Left lobe of liver (tissue), 2 donors: ENCODE measurements at regions not wholly inside any gene's neighbourhood (a gene's known extent, or its start where the extent isn't known, plus 50 kb on each side); places are given as distances from the start of the nearest gene placed in this dataset.
"Not testable (repeated sequence)": the region's sequence is repeated elsewhere in the genome, so short reads cannot be mapped to it uniquely, and the experiment has no call there.

Experiments used
- ATAC-seq: fragments of 200-7000 bp; cut with Tn5 transposase; one replicate; pipeline ENCODE4 v1.9.1; 2020; ENCODE audit warnings: mild to moderate bottlenecking, moderate library complexity
- DNase-seq: peaks from one replicate; pipeline ENCODE4 v3.0.0-alpha.2; 2020; ENCODE audit warnings: low spot score
- donor health status: DM: no; HTN: no; CAD: no; lungs with moderate emphysema.
- donor health status: DM: no; HTN: yes; CAD: no.

DNA sequence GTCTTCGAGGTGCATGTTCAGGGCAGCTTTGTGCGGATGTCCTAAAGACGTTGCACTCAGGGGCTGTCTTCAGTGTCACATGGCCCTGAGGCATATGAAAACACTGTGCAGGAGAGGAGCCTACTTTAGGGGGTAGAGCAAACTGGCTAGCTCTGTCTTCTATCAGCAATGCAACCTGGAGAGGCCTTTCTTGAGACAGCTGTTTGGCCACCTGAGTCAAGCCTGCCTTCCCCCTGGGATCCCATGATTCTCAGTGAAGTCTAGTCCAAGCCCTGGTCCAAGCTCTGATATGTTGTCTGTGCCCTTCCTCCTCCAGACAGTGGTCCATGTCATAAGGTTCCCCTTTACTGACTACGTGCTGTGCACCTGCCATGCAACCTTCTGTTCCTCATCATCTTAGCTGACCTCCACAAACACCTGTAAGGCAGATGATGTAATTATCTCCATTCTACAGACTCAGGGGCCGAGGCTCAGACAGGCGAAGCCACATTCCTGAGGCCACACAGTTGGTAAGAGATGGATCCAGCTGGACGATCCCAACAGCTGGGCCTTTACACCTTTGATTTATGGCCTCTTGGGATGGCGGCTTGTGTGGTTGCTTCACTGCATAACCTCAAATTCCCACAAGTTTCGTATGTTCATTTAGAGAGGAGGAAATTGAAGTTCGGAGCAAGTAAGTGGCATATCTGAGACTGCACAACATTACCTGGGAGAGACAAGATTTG lies 109.9 kb downstream of the COPS8 start:
- no peak for DNase-seq
- ATAC-seq, result no peak

DNA sequence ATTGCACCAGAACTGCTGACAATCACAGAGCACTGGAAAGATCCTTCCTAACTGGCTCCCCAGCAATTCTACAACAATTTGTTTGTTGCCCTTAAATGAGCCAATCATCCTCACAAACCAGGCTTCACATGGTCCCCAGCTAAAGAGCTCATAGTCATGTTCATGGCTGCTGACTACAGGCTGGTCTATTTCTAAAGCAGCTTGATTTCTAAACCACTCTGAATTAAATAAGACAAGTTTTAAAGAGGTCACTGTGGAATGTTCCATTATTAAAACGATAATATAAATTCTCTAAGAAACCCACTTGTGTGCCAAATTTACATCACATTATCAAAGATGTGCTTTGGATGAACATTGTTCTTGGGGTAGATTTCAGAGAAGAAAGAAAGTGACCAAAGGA lies 110.7 kb downstream of the COPS8 start:
- ATAC-seq (no peak), DNase-seq (no peak)

DNA sequence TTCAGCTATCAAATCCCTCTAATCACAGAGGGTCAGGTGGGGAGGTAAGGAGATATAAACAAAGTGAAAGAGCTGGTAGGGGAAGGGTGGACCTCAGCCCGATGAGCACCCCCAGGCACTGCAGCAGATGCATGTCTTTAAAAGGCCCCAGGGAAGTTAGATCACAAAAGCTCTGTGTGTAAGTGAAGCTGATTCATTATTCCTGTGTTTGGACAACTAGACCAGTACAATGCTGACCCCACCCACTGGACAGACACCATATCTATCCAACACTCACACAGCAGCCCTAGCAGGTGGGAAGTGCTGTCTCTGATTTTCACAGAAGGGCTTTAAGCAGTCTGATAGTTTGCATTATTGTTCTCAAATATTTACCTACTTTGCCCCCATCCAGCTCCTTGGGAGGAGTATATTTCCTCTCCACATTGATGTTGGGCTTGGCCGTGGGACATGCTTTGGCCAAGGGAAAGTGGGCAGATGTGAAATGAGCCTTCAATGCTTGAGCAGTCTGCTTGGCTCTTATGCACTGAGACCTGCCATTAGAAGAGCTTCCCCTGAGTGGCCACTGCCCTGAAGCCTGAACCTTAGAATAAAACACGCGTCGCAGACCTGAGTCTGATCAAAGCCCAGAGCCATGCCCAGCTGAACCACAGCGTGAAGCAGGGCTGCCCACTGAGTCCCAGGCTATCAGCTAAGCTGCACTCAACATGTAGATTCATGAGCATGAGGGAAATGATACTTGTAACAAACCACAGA lies 111.4 kb downstream of the COPS8 start:
- DNase-seq (no peak), ATAC-seq (no peak)

DNA sequence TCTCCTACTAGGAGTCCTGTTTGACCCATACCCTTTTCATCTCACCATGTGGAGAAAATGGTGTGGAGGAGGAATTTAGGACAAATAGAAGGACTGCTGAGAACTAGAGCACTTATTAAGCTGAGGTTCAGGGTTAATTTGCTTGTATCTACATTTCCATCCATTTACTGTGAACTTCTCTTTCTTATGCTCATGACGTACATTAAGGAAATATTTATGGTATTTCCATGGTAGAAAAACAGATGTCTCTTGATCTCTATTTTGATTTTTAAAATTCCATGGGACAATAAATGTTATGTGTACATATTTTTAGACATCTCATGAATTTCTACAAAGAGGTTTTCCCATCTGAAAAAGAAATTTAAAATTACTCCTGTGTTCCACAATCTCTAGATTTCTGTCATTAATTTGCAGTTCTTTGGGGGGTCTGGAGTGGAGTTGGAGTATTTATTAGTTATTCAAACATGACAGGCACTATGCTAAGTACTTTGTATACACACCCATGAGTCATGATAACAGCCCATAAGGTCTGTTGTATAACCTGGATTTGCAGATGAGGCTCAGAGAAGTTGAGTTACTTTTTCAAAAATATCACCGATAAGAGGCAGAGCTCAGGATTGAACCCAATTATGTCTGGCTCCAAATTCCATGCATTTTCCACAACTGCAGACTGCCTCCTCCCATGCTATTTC lies 112.6 kb downstream of the COPS8 start:
- ATAC-seq (no peak), DNase-seq (no peak)

DNA sequence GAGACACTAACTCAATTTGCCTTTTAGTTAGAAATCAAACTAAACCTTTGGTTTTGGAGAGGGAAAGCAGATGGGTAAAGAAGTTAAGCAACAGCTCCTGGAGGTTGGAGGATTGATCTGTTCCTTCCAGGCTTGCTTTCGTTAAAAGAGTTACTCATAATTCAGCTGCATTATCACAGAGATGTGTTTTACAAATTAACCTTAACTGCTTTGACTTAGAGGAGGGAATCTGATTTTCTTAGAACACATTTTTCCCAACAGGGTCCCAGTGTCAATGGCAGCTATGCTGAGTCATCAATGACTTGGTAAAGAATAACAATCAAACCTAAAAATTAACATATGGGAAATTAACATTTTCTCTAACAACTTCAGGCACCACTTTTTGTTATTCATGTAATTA lies 113.4 kb downstream of the COPS8 start:
- ATAC-seq (no peak), DNase-seq (no peak)

DNA sequence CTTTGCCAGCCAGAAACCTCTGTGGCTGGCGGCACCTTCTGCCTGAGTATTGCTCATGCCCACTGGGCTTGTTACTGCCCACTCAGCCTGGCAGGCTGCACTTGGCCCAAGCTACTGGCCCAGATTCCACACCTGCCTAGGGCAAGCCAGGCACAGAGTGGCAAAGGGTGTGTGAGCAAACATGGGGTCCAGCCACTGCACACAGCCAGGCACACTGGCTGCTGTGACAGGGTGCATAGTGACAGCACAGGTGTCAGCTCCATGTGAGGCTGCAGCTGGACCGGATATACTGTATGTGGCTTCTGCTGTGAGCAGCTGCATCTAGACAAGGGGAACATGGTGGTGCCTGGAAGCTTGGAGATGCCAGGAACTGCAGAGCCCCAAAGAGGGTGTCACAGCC lies 113.9 kb downstream of the COPS8 start:
- no peak for ATAC-seq
- DNase-seq, result no peak

DNA sequence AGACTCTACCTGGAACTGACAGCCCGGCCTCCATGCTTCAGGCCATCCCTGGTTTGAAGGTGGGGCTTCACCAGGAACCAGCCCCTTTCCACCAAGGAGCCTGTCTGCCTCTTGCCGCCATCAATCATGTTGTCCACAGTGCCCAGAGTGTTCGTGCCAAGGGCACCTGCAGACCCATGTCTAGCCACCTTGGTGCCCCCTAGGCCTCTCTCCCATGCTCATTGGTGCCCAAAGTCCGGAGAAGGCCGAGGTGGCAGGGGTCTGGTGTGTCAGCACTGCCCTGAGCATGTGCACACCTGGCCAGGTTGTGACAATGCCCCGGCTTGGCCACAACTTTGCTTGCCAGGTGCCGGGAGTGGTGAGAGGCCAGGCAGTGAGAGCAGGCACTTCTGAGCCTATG lies 114.8 kb downstream of the COPS8 start:
- ATAC-seq, result no peak
- DNase-seq, result no peak

DNA sequence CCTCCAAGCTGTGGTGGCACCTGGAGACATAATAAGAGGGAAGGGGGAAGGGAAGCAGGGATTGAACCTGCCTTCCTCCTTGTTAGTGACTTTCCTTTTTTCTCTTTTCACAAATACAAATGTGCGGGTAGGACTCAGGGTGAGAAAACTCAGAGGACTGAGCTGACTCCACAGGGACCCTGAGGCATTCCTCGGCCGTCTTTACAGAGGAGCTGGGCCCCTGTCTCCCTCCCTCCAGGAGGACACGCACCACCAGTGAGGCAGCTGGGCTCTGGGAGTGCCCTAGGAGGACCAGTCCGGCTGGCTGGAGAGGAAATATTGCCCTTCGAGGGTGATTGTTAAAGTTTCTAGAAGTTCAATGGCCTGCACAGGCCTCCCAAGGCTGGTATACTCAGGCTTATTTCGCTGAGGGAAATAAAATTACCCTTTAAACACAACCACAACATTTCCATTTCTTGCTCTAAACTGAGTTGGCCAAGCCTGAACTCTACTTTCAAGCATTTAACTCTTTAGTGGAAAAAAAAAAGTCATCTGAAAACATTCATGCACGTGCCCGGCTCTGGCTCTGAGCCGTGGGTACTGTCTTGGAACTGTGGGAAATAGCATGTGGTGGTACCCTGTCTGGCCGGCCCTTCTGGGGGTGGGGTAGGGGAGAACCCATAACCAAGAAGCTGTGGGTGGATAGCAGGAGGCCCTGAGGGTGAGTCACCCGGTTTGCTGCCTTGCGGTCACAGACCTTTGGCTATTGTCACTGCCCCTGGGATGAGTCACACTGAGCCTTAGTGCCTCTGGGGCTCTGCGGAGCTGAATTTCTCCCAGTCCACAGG lies 116.0 kb downstream of the COPS8 start:
- ATAC-seq (peak; percentile 28), DNase-seq (no peak)

DNA sequence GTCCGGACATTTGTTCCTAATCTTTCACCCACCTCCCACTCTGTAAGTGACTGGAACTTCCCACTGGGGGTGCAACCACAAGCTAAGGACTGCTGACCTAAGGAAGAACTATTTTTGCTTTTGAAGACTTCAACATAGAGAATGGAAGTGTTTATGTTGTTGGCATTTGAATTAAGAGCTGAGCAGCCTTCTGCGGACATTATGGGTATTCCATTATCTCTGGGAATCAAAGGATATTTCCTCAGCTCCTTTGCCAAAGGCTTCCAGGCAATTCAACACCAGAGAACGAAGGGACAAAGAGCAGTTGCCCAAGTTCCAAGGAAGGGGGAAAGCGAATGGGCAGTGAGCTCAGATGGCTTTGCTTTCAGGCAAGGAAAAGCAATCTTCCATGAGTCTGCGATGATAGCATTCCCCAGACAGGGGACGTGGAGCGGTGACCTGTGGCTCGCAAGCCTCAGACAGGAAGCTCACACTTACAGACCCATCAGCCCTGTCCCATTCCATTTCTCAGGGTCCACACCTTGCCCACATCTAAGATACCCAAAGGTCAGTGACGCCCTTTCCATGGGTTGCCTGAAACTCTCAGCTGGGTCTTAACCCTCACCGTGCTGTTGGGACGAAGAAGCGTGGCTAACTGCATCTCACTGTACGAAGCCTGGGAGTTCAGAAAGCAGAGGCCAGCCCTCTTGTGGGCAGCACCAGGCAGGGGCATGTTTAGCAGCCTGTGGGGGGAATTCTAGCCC lies 116.8 kb downstream of the COPS8 start:
- no peak for ATAC-seq
- DNase-seq, result no peak

DNA sequence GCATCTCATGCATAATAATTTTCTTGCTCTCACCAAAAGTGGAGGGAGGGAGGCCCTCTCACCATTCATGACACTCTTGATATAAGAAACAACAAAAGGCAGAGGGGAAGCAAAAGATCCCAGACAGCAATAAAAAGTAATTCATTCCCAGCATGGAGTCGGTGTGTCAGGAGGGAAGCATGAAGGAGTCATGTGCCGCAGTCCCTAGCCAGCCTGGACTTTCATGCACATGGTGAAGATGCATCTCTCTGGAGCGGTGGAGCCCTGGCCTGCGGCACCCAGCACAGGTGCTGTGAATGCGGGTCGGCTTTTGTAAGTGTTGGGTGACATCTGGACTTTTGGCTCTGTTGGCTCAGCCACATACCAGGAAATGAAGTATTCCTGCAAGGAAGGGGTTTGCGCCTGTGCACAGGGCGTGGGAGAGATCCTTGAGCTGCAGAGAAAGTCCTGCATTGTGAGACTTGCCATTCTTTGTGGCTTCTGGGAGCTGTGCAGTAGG lies 119.4 kb downstream of the COPS8 start:
- DNase-seq (no peak), ATAC-seq (no peak)

DNA sequence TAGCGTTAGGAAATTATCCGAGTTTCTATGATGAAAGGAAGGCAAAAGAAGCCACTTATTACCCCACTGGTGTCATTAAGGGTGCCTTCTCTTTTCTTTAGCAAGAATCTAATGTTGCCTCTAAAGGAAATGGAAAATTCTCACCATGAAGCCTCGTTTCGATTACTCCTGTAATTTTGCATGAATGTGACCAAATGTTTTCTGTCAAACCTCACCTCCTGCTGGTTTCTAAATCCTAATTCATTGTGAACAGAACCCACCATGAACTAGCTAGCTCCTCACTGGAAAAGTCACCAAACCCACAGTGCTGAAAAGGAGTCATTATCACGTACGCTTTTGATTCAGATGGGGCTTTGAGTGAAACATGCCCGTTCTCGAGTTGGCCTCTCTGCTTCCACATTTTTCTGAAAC lies 119.9 kb downstream of the COPS8 start:
- ATAC-seq (no peak), DNase-seq (no peak)

DNA sequence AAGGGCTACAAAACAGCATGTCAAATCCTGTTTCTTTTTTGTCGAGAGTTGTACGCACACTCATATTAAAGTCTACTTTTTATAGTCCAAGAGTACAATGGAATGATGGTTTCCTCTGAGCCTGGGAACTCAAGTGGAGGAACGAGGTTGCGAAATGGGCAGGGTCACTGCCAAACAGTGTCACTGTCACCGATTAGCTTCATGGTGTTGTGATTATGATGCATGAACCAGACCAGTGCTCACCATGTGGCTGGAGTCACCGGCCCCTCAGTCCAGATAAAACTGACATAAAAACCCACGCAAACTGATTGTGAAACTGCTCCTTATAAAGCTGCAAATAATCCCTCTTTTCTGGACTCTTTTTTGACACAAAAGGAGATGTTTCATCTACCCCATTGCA lies 122.0 kb downstream of the COPS8 start:
- no peak for DNase-seq
- peak; percentile 64 for ATAC-seq

DNA sequence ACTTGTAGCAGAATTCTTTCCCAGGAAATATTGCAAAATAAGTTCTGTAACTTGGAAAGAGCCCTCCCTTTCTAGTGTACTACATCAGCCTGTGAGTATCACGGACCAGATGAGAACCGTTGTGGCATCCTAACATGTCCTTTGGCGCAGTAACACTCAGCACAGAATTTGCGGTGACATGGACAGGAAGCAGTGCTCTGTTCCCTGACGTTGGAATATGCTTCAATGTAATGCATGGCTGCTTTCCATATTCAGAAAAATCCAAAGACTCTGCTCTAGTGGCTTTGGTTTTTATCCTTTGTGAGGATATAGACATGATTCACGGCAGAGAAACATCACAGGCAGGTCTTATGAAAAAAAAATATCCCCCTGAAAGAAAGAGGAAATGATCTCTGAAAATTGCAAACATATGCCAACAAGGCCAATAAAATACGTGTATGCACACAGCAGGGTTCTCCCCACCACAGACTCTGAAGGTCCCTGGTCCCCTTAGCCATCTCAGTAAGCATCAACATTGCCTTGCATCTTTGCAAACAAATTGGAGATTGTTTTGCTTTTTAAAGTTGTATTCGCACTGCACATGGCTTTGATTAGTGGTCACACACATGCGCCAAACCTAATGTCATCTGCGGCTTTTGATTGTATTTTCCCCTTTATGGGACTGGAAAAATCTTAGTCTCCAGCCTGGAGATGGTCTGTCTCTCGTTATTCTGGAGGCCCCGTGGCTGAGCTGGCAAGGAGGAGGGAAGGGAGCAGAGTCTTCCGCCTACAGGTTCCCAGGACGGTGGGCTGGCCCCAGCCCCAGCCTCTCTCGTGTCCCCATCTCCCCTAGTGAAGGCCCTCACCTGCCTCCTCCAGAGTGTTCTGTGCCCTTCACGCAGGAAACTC lies 122.9 kb downstream of the COPS8 start:
- DNase-seq, result no peak
- no peak for ATAC-seq

DNA sequence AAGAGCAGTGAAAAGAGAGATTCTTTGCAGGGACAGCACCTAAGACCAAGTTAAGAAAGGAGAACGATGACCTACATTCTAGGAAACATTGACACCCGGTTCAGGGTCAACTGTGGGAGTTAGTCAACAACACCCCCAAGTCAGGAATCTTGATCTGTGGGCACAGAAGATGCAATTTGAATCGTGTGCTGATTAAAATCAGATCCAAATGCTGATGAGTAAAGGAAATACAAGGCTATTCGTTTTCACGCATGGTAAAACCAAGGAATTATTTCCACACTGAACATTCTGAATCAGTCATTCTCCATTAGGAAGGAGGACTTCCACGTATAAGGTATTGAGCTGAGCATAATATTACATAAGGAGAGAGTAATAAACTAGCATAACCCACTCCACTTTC lies 124.2 kb downstream of the COPS8 start:
- ATAC-seq (no peak), DNase-seq (no peak)

DNA sequence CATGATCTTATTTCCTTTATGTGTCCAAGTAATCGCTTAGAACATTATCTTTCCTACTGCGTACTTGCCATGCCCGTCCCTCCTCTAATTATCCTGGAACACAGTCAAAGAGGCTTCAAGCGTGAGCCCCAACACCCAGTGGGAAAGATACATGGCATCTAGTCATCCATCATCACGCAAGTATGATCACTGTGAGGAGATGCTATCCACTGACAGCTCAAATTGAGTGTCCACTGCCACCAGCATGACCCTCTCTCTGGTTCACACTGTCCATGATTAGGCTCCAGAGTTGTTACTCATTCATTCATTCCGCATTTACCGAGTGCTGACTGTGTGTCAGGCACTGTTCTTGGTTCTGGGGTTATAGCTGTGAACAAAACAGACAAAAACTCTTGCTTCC lies 124.6 kb downstream of the COPS8 start:
- DNase-seq (no peak), ATAC-seq (no peak)

DNA sequence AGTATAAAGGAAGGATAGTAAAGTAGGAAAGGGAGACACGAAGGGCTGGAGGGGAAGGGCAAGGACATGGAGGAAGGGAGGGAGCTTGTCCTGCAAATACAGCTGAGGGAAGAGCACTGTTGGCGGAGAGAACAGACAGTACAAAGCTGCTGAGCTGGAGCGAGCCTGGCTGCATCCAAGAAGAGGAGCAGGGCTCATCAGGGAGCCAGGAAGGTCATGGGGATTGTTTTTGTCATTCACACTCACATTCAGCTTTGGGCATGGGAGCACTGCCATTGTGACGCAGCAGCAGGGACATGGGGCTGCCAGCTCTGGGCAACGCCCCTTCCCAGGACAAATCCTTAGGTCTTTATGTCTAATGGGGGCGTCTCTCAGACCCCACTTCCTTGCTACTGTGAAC lies 125.1 kb downstream of the COPS8 start:
- no peak for ATAC-seq
- no peak for DNase-seq

DNA sequence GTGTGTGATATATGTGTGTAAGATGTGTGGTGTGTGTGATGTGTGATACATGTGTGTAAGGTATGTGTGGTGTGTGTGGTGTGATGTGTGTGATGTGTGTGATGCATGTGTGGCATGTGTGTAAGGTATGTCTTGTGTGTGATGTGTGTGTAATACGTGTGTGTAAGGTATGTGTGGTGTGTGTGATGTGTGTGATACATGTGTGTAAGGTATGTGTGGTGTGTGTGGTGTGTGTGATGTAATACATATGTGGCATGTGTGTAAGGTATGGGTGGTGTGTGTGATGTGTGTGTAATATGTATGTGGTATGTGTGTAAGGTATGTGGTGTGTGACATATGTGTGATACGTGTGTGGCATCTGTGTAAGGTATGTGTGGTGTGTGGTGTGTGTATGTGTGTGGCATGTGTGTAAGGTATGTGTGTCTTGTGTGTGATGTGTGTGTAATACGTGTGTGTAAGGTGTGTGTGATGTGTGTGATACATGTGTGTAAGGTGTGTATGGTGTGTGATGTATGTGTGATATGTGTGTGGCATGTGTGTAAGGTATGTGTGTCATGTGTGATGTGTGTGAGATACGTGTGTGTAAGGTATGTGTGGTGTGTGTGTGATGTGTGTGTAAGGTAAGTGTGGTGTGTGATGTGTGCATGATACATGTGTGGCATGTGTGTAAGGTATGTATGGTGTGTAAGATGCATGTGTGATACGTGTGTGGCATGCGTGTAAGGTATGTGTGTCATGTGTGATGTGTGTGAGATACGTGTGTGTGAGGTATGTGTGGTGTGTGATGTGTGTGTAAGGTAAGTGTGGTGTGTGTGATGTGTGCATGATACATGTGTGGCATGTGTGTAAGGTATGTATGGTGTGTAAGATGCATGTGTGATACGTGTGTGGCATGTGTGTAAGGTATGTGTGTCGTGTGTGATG lies 126.9 kb downstream of the COPS8 start:
- ATAC-seq, DNase-seq: not testable (repeated sequence)

DNA sequence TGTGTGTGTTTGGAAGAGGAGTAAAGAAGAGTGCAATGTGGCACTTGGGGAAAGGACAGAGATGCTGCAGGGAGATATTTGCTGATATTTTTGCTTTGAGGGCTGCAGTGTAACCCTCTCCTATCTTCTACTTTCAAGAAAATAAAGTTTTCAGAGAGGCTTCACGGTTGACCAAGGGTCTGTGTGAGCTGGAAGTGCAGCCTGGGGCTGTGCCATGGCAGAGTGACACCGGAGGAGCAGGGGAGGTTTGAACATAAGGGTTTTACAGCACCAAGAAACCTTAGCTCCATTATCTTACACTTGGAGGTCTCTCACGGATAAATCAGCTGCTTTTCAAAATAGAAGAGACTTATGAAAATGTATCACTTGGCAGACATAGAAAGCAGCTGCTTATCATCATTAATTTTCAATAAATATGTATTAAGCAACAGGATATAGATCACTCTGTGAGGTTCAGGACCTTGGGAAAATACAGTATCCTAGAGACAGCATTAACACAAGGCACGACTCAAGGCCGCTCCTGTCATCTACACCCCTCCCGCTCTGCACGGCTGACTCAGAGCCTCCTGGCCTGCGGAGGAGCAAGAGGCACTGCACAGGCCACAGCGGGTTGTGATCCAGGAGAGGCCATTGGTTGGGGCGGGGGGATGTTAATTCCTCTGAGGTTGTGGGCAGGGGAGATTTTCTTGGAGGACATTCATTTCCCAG lies 127.8 kb downstream of the COPS8 start:
- no peak for ATAC-seq
- DNase-seq, result no peak
